RWPE1 (cell line): ENCODE measurements at regions not wholly inside any gene's neighbourhood (a gene's known extent, or its start where the extent isn't known, plus 50 kb on each side); places are given as distances from the start of the nearest gene placed in this dataset.
A peak's percentile ranks its signal among the peaks of the same experiment; 100 is the strongest.

Experiments
- CTCF ChIA-PET: fragments of 350-600 bp; sonication (Branson Sonifier 250); formaldehyde crosslinking; extraction: SDS; loops from one replicate; lab custom pipeline; 2021; lab: Yijun Ruan, JAX
- POLR2A ChIA-PET: fragments of 400-600 bp; formaldehyde crosslinking; extraction: SDS; loops from one replicate; lab custom pipeline; 2020; ENCODE audit warnings: antibody characterized with exemption; ENCODE audit not compliant: low non-redundant PET; lab: Yijun Ruan, JAX
- DNase-seq: peaks from one replicate; pipeline ENCODE4 v3.0.0; 2012; ENCODE audit warnings: low spot score
- H3K27ac ChIP-seq: fragments of 450-650 bp; 2 replicates; pipeline ENCODE4 v1.5.1; 2017
- TF ChIP-seq, protein P1 (sequence below): fragments of 450-650 bp; conservative IDR thresholded peaks from 2 replicates; pipeline ENCODE4 v1.5.1; 2017; ENCODE audit warnings: low read depth, mild to moderate bottlenecking

DNA sequence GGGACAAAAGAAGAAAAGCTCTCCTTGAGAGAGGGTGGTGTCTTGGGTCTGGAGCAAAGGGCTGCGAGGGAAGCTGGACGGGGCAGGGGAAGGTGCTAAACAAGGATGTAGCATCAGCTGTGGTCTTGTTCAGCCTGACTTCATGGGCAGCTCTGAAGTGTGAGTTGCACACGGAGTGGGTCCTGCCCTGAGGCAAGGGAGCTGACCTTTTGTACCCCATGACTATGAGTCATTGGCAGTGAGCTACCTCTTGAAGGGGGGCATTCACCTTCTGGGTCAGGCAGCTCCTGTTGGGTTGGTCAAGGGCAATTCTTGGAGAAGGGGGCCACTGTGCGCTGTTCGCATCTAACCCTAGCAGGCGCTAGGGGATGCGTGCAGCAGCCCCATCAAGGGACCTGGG lies 151.8 kb downstream of the SMIM20 start:
- no peak for DNase-seq
- ChIA-PET POLR2A (no interaction called here), CTCF (interaction anchor here (1.2 kb wide), 1 partner anchor 78 kb away, joined by 4 read pairs; no protein-coding TSS in a partner anchor)
- TF ChIP-seq, protein P1, sequence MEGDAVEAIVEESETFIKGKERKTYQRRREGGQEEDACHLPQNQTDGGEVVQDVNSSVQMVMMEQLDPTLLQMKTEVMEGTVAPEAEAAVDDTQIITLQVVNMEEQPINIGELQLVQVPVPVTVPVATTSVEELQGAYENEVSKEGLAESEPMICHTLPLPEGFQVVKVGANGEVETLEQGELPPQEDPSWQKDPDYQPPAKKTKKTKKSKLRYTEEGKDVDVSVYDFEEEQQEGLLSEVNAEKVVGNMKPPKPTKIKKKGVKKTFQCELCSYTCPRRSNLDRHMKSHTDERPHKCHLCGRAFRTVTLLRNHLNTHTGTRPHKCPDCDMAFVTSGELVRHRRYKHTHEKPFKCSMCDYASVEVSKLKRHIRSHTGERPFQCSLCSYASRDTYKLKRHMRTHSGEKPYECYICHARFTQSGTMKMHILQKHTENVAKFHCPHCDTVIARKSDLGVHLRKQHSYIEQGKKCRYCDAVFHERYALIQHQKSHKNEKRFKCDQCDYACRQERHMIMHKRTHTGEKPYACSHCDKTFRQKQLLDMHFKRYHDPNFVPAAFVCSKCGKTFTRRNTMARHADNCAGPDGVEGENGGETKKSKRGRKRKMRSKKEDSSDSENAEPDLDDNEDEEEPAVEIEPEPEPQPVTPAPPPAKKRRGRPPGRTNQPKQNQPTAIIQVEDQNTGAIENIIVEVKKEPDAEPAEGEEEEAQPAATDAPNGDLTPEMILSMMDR, result no peak
- no peak overlapping the region for H3K27ac ChIP-seq

GRCh38 chr4:26067035-26067434 lies 153.0 kb downstream of the SMIM20 start:
- TF ChIP-seq, protein P1, result no peak
- no peak overlapping the region for H3K27ac ChIP-seq
- DNase-seq, result peak; percentile 42
- CTCF ChIA-PET, result interaction anchor here (0.6 to 1.2 kb wide), 2 partner anchors 61 to 79 kb away, joined by 3 to 4 read pairs; no protein-coding TSS in a partner anchor
- POLR2A ChIA-PET, result no interaction called here

DNA sequence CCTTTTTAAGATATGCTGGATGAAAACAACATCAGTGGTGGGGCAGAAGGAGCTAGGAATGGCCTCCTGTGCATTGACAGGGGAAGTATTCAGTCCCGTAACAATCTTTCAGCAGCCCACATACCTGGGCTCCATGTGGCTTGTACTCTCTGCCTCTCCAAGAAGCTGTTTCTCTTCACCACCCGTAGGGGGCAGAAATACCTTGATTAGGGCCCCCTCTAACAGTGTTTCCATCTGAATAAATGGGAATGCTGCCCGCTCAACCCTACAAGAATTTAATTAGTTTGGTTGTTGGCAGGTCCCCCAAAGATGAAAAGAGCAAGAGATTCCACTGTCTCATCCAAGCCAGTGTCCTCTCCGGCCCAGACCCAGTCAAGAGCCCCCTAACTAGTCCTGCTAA lies 155.2 kb downstream of the SMIM20 start:
- H3K27ac ChIP-seq, result no peak overlapping the region
- no peak for DNase-seq
- POLR2A ChIA-PET, result no interaction called here
- TF ChIP-seq, protein P1, result no peak
- CTCF ChIA-PET, result interaction anchor here (0.7 kb wide), 1 partner anchor 744 kb away, joined by 4 read pairs; no protein-coding TSS in a partner anchor

- no peak for DNase-seq
- H3K27ac ChIP-seq, result no peak overlapping the region
- POLR2A ChIA-PET, result no interaction called here
- TF ChIP-seq, protein P1, result no peak
- CTCF ChIA-PET, result no interaction called here
Observed at GRCh38 chr4:26071688-26072087, 157.7 kb downstream of the SMIM20 start.

- DNase-seq, result no peak
- TF ChIP-seq, protein P1, result no peak
- no peak overlapping the region for H3K27ac ChIP-seq
- POLR2A ChIA-PET, result no interaction called here
- CTCF ChIA-PET, result no interaction called here
Observed at GRCh38 chr4:26073886-26074560, 160.0 kb downstream of the SMIM20 start.

GRCh38 chr4:26074712-26075430 lies 160.9 kb downstream of the SMIM20 start:
- ChIA-PET POLR2A (no interaction called here), CTCF (interaction anchor here (0.7 kb wide), 3 partner anchors 53 to 927 kb away, joined by 3 read pairs; no protein-coding TSS in a partner anchor)
- TF ChIP-seq, protein P1, result no peak
- no peak overlapping the region for H3K27ac ChIP-seq
- DNase-seq, result no peak
